Adrenal gland (tissue), 9 donors: ENCODE measurements at regions not wholly inside any gene's neighbourhood (a gene's known extent, or its start where the extent isn't known, plus 50 kb on each side); places are given as distances from the start of the nearest gene placed in this dataset.
A peak's percentile ranks its signal among the peaks of the same experiment; 100 is the strongest.

Experiments used
- DNase-seq, 7 donors: peaks; one replicate each; pipeline ENCODE4 v3.0.0-alpha.2; 2019 to 2020
- H3K27ac ChIP-seq, 5 donors: fragments of 200-600 bp; sonication (generic) in 4 of 5; 1 replicate in 3 of 5; 2 replicates in 2 of 5; pipeline versions ENCODE4 v1.5.1 to v1.8.0; 2016 to 2020; ENCODE audit warnings: mild to moderate bottlenecking in 1 of 5
- H3K27me3 ChIP-seq: fragments of 200-600 bp; 2 replicates; pipeline ENCODE4 v1.8.0; 2021
- H3K36me3 ChIP-seq, 2 donors: fragments of 200-600 bp; replicated peaks in 1 of 2; 1 replicate in 1 of 2; 2 replicates in 1 of 2; pipeline versions ENCODE4 v1.5.1 to v1.8.0; 2018 to 2022
- H3K4me1 ChIP-seq, 2 donors: fragments of 200-600 bp; replicated peaks in 1 of 2; 1 replicate in 1 of 2; 2 replicates in 1 of 2; pipeline versions ENCODE4 v1.5.1 to v1.8.0; 2018 to 2021
- H3K4me3 ChIP-seq, 4 donors: fragments of 200-600 bp; sonication (generic) in 3 of 4; one replicate each; pipeline ENCODE4 v1.5.1; 2016 to 2018
- H3K9me3 ChIP-seq, 3 donors: fragments of 200-600 bp; sonication (generic) in 1 of 3; replicated peaks in 1 of 3; 1 replicate in 2 of 3; 2 replicates in 1 of 3; pipeline versions ENCODE4 v1.5.1 to v1.8.0; 2016 to 2021
- CTCF ChIP-seq, 6 experiments: fragments of 450-650 bp in 4 of 6; fragments of 200-600 bp in 2 of 6; sonication (generic) in 1 of 6; IDR thresholded peaks; 1 replicate in 5 of 6; 2 replicates in 1 of 6; pipeline versions ENCODE4 v1.5.1 to v1.8.0; 2016 to 2021; ENCODE audit warnings: antibody characterized with exemption in 6 of 6, mild to moderate bottlenecking in 2 of 6, moderate library complexity in 1 of 6
- POLR2A ChIP-seq, 2 donors: fragments of 450-650 bp; IDR thresholded peaks; one replicate each; pipeline ENCODE4 v1.6.1; 2017; ENCODE audit warnings: antibody characterized with exemption in 2 of 2, mild to moderate bottlenecking in 2 of 2, moderate library complexity in 1 of 2
- WGBS, 4 donors: extraction: QIAGEN DNeasy Blood & Tissue Kit in 2 of 4; methylation state at CpG; one replicate each; pipeline versions ENCODE4 v1.1.5 to v1.1.7; 2013 to 2017; 5-methylcytosine and 5-hydroxymethylcytosine counted together
- intact Hi-C, 2 donors: fragments of 100-400 bp; cut with DNase I; formaldehyde crosslinking; loops; one replicate each; pipeline versions ENCODE4 v1.14.1 to v1.15.0; 2022 to 2023
- donor health status: healthy with polysubstance abuse.
- donor health status: Bipolar disorder and iron deficiency.
- donor health status: DM: yes; HTN: yes; CAD: no.
- donor health status: DM: no; HTN: no; CAD: no.
- donor health status: DM: no; HTN: no; CAD: no.

- DNase-seq = no peak
- intact Hi-C loops = no loop called here
- TF ChIP-seq CTCF (IDR thresholded peaks at IDR 0.05) = no peak
- TF ChIP-seq POLR2A (IDR thresholded peaks at IDR 0.05) = no peak
These were observed 205.2 kb downstream of the DKK2 start for GRCh38 chr4:106830879-106831278.

GRCh38 chr4:106818764-106819163, 217.3 kb downstream of the DKK2 start:
- Histone ChIP-seq H3K4me3 (no peak overlapping the region), H3K36me3 (no peaks in the 10 kb centered on the region), H3K27me3 (no peaks in the 10 kb centered on the region), H3K27ac (no peak overlapping the region), H3K9me3 (no peaks in the 10 kb centered on the region), H3K4me1 (no peaks in the 10 kb centered on the region)
- no peak for DNase-seq
- 83 to 88% (median 86%) methylated on average over 1 of the region's 1 CpG for WGBS, 4 donors
- intact Hi-C loops = no loop called here
- peak in 1 of 6 experiments; percentile 10 for TF ChIP-seq CTCF (IDR thresholded peaks at IDR 0.05)
- TF ChIP-seq POLR2A (IDR thresholded peaks at IDR 0.05) = no peak

More at GRCh38 chr4:106830879-106831278, 205.2 kb downstream of the DKK2 start:
- H3K27ac ChIP-seq = no peak overlapping the region
- no peaks in the 10 kb centered on the region for H3K36me3 ChIP-seq
- H3K4me1 ChIP-seq = no peaks in the 10 kb centered on the region
- no peaks in the 10 kb centered on the region for H3K27me3 ChIP-seq
- no peaks in the 10 kb centered on the region for H3K9me3 ChIP-seq
- no peak overlapping the region for H3K4me3 ChIP-seq

- Histone ChIP-seq H3K27ac (no peak overlapping the region), H3K9me3 (no peaks in the 10 kb centered on the region), H3K4me3 (no peak overlapping the region), H3K27me3 (no peaks in the 10 kb centered on the region), H3K4me1 (no peaks in the 10 kb centered on the region), H3K36me3 (no peaks in the 10 kb centered on the region)
- 71 to 94% (median 89%) methylated on average over 1 of the region's 1 CpG for WGBS, 4 donors
- TF ChIP-seq CTCF (IDR thresholded peaks at IDR 0.05) = no peak
- TF ChIP-seq POLR2A (IDR thresholded peaks at IDR 0.05) = no peak
- DNase-seq = no peak
- intact Hi-C loops = no loop called here
These were observed 219.6 kb downstream of the DKK2 start for GRCh38 chr4:106816496-106816895.

- no peak overlapping the region for H3K4me3 ChIP-seq
- no peak for TF ChIP-seq POLR2A (IDR thresholded peaks at IDR 0.05)
- no peak for TF ChIP-seq CTCF (IDR thresholded peaks at IDR 0.05)
- no peaks in the 10 kb centered on the region for H3K4me1 ChIP-seq
- no peaks in the 10 kb centered on the region for H3K9me3 ChIP-seq
- H3K36me3 ChIP-seq = no peaks in the 10 kb centered on the region
- intact Hi-C loops = no loop called here
- no peak overlapping the region for H3K27ac ChIP-seq
- no peak for DNase-seq
- H3K27me3 ChIP-seq = no peaks in the 10 kb centered on the region
These were observed 226.0 kb downstream of the DKK2 start for GRCh38 chr4:106810122-106810521.
